Stimulated activated CD8-positive, alpha-beta memory T cell treated with anti-CD3 and anti-CD28 coated beads, Interleukin-7, amount 100 ng/mL, for 4 hours (primary cell): ENCODE measurements at regions not wholly inside any gene's neighbourhood (a gene's known extent, or its start where the extent isn't known, plus 50 kb on each side); places are given as distances from the start of the nearest gene placed in this dataset.

Source experiments
- DNase-seq, 2 donors: peaks; one replicate each; pipeline ENCODE4 v3.0.0-alpha.2; 2020; ENCODE audit warnings: low read depth in 2 of 2

DNA sequence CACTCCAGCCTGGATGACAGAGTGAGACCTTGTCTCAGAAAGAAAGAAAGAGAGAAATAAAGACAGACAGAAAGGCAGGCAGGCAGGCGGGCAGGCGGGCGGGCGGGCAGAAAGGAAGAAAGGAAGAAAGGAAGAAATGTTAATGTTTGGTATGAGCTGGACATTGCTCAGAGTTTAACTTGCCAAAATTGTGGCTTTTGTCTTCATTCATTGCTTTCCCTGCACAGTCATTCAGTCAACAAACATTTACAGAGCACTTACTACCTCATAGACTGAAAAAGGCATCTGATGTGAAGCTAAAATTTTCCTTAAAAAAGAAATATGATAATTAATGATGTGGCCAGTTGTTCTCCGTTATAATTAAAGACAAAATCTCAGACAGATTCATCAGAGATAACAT lies 247.1 kb downstream of the SPTSSA start:
- DNase-seq, result no peak

DNA sequence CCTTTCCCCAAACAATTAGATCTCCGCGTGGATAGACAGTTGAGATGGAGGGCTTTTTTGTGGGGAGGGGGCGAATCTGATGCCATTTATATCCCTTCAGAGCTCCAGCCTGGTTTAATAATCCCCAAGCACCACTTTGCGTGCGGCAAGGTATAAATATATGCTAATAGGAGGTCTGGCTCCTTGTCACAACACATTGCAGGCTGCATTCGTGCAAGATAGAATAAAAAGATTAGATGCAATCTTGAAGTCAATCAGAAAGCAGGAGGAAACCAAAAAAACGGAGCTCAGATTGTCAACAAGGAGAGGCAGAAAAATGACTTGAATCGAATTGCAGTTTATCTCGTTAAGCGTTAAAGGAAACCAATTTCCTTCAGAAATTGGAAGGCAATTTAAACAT lies 248.7 kb downstream of the SPTSSA start:
- no peak for DNase-seq

DNA sequence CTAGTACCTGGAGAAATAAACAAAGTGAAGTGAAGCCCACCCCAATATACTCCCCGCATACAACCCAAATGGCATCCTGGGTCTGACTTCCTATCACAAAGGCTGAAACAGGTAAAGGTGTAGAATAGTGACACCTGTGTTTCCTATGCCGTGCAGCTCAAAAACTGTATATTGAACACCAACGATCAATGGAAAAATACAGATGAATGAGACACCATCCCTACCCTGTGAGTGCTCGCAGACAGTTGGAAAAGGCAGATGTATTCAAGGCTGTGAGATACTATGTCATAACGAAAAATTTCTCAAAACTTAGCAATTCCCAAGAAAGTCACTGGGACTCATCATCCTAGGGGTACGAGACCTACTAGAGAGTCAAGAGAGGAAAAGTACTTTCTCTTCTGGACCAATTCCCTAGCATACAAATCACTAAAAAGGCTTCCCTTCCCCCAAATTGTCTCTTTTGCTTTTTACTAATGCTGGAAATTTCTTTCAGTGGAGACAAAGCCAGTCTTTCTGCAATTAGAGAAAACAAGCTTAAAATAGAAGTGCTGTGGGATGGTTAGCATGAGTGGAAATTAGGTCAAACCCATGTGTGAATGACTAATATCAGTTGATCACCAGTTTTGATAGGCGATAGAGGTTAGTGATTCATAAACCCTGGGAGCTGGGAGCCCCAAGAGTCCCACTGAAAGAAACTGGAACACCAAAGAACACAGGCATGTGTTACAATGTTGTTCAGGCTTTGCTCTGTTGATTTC lies 249.7 kb downstream of the SPTSSA start:
- DNase-seq, result no peak

DNA sequence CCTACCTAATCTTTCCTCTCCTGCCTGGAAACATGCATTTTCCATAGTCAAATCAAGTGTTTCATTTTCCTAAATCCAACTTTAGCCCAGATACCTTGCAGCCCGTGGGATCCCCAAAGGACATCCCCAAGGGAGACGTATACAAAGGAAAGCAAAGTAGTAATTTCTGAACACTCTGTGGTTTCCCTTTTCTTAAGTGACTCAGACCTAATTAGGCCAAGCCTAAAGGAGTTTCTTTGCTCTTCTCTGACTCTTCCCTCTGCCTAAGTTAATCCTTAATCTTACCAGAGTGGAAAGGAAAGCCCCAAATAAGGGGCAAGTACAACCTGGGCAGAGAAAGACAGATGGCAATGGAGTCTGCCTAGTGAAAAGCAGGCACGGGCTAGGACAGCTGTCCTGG lies 250.3 kb downstream of the SPTSSA start:
- no peak for DNase-seq

DNA sequence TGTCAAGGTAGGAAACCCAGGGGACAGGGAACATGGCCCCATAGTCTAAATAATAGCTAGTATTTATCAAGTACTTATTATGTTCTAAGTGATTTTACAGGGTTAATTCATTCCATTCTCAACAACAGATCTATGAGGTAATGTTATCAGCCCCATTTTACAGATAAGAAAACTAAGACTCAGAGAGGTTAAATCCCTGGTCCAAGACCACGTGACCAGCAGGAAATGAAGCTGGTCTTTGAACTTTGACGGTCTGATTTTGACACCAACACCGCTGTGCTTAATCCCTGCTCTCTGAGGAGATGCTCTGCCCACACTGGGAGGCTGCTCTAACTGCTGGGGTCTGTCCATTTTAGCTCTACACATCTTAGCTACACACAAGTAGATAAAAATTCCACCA lies 253.5 kb downstream of the SPTSSA start:
- no peak for DNase-seq

DNA sequence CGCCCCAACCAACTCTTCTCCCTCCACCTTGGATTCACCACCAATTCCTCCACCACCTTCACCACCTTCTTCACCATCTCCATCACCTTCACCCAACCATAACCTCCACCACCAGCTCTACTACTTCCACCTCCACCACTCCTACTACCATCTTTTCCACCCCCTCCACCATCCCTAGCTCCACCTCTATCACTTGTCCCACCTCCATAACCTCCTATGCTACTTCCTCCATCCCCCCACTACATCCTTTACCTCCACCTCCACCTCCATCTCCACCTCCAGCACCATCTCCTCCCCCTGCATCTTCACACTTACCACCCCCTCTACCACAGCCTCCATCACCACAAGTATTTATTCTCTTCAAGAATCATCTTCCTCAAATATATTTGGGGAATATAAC lies 254.9 kb upstream of the EGLN3 start:
- no peak for DNase-seq

DNA sequence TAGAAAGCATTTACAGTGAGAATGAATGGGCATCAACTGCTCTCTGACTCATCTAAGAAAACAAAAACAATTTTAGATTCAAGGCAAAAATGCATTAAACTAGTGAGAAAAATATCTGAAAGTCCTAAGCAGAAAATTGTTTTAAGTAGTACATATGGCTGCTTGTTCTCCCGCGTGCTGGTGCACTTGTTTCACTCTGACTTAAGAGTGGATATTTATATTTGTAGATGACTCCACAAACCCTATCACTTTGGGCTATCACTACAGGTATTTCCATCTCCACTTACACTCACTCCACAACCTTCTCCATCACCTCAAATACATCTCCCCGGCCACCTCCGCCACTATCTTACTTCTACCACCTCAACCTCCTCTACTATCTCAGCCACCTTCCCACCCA lies 253.9 kb upstream of the EGLN3 start:
- no peak for DNase-seq

DNA sequence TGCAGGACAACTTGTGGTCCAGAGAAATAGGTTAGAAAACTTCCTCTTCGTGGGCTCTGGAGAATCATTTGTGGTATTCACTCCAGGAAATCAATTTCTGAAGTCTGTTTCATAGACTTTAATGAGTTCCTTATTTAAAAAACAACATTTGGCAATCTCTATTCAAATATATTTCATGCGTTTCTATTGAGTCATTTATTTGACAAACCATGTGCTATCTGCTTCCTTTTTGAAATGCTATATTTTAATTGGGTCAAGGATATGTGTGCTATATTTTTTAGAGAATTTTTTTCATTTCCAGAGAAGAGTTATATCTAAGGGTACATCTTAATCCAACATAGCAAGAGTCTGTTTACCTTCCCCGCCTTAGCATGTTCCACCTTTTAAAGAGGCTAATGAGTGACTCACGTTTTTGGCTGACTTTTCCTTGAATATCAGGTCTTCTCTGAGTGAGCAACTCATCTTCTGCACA lies 252.4 kb upstream of the EGLN3 start:
- DNase-seq, result no peak

DNA sequence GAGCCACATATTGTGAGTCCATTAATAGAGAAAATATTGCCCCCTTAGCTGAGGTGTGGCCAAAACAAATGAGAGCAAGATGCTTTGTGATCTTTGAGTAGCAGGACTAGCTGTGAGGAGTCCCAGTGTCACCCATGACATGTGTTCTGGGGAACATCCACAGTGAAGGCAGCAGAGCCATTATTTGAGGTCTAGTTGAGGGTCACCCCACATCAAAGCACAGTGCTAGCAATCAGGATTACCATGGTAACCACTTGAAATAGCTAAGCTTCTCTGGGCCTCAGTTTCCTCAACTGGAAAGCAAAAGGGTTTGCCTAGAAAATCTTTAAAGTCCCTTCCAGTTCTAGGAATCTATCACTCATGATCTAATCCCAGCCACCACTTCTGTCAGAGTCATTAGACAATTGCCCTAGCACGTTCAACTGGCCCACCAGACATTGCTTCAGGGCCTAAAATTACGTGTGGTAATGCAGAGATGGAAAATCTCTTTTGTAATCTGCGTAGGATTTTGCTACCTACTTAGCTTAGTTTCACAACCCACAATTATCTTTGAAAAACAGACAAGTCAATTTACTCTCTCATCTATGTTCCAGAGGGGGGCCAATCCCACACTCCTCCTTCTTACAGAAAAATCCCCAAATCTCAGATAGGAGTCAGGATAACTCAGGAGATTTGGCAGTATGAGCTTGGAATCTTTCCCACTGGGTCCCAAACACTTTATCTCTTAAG lies 251.2 kb upstream of the EGLN3 start:
- DNase-seq, result no peak

DNA sequence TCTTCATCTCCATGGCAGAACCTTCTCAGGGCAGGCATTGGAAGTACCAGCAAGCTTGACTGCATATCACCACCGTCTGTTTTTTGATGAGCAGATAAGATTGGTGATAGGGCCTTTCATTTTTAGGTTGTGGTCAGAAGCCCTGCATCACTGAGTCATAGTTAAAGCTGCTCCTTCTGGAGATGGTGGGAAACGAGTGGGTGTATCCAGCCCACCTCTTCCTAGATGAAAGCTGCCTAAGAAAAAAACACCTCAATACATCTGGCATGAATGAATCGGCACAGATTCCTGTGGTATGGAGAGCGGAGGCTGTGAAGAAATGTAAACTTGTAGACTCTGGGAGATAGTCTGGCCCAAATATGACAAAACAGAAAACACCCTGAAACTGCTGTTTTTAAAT lies 248.7 kb upstream of the EGLN3 start:
- DNase-seq, result no peak

DNA sequence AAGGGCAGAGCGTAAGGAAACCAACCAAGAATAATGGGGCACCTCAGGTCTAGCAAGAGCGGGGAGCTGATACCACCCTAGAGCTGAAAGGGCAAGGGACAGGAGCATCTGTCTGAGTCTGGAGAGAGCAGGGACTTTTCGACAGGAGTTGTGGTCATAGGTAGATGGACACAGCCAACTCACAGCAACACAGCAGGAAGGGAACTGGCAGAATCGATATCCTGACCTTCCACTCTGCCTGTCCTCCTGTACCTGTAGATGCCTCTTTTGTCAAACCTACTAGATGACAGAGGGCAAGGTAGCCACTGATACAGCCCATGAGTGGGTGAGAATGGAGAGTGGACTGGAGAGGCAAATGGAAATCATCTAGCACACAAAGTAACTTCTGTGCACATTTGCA lies 247.2 kb upstream of the EGLN3 start:
- no peak for DNase-seq

DNA sequence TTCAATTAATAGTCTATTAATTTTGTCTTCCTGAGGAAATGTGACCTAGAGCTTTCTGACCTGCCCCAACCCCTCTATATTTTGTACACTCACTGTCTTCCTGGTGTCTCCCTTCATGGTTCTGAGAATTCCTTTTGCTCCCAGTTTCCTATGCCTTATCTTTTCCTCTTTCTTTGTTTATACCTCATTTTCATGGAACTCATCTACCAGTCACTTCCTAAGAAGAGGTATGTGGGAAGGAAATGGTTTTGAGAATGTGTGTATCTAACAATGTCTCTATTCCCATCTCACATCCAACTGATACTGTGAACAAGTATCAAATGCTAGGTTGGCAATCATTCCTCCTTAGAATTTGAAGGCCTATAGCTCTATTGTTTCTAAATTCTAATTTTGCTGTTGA lies 245.1 kb upstream of the EGLN3 start:
- no peak for DNase-seq

DNA sequence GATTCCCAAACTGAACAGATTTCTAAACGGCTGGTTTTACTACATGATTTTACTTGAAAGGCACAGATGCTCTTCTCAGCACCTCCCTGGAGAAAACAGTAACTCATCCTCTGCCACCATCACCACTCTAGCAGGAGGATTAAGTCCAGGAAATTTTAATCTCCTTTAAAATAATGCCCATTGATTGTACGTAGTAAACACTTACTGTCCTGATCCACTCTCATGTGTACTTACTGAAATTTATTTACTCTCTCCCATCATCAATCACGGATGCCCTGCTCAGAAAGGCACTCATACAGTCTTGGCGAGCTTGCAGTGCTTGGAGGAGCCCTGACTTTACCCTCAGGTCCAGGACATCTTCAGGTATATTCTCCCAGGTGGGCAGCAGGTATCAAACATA lies 239.8 kb upstream of the EGLN3 start:
- no peak for DNase-seq

DNA sequence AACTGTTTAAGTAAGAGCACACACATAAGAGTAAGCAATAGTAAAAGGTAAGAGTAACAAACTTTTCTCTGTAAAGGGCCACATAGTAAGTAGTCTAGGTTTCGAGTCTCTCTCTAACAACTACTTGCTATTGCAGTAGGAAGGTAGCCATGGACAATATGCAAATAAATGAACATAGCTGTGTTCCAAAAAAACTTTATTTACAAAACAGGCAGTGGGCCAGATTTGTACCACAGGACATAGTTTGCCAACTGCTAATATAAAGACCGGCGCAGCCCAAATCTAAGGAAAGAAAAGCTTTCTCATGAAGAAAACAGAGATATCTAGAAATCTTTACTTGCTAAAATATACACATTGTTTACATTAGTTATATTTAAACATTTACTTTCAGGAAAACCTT lies 239.0 kb upstream of the EGLN3 start:
- DNase-seq, result no peak

DNA sequence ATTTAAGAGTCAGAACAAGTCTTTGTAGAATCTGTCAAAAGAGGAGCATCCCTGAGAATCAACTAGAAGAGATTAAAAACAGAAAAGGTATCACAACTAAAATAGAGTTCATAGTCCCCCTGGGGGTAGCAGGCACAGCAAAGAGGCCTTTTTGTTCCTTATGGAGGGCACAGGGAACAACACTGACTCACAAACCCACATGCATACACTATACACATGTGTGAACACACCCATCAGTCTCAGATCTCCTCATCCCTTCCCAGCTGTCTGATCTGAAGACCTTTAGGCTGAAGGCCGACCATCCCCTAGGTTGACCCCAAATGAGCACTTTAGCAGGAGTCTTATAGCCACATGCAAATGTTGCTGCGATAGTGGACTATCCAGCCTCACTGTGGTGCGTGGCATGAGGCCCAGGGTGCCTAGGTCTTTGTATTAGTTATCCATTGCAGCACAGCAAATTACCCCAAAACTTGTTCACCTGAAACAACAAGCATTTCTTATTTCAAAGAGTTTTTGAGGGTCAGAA lies 236.7 kb upstream of the EGLN3 start:
- no peak for DNase-seq

DNA sequence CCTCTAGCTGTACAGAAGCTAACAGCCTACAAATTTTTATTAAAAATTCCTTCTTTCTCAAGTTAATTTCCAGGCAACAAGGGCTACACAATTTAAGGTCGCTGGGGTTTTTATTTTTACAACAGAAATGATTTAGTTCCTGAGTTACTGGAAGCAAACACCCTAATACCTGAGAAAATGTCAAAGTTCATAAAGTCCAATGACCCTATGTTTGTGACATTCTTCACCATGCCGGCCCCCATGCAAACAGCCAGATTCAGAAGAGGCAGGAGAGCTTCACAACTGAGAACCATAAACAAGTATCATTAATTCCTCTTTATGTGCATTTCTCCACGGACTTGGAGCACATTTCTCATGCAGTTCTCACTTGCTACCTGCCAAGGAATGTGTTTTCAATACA lies 236.2 kb upstream of the EGLN3 start:
- no peak for DNase-seq

DNA sequence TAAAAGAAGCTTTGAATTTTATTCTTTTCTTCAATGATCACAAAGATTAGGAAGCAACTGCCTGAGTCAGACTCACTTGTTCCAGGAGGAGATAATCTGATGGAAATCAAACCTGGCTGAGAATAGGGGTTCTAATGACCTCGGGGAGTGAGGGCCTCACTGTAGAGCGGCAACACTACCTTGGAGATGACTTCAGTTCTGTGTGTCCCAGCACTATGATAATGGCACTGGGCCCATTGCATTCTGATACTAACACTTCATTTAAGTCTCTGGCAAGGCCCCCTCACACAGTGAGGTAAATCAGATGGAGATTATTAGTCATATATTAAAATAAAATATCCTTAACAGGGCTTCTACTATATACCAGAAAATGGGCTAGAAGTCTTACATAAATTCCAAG lies 233.3 kb upstream of the EGLN3 start:
- DNase-seq, result no peak

DNA sequence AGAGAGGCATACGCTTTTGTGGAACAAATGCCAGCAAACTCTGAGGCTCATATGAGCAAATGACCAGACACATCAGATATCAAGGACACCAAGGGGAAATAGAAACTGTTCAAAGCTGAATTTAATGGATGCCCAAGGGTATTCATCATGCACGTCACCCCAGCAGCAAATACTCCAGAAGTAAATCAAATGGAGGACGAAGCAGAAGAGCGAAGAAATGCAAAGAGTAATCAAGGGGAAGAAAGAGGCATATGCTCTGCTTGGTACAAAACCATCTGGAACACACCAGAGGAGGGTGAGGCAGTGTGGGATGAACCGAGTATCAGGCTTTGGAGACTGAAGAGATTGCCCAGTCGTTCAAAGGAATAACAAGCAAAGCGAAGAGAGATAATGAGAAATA lies 232.6 kb upstream of the EGLN3 start:
- DNase-seq, result no peak

DNA sequence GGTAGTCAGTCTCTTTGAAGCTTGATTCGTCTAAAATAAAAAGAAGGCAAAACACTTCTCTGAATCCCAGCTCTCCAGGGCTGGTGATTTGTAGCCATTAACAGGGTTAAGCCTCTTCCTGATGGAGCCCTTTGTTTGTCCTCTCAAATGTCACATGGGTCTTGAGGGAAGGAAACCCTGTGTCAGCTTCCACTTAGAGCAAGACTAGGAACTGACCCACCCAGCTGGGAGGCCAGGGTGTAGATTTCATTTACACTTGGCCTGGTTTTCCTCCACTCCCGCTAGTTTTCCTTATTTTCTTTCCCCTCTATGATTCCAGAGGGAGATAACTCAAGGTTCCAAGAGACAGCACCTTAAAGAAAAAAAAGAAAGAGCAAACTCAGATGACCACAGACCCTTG lies 230.5 kb upstream of the EGLN3 start:
- DNase-seq, result no peak

DNA sequence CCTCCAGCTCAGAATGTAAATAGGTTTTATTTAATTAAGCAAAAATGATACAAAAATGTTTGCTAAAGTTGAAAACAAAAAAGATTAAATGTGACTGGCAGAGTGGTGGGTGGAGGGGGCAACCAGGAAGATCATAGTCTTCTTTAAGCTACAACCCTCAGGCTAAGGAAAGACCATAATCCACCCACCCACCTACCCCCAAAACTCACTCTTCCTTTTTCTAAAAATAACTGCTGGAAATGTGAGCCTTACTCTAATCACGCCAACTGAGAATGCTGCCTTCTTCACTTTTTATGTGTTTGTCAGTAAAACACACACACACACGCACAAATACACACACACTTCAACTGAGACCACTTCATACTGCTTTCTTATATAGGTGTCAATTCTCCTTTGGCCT lies 230.0 kb upstream of the EGLN3 start:
- no peak for DNase-seq

DNA sequence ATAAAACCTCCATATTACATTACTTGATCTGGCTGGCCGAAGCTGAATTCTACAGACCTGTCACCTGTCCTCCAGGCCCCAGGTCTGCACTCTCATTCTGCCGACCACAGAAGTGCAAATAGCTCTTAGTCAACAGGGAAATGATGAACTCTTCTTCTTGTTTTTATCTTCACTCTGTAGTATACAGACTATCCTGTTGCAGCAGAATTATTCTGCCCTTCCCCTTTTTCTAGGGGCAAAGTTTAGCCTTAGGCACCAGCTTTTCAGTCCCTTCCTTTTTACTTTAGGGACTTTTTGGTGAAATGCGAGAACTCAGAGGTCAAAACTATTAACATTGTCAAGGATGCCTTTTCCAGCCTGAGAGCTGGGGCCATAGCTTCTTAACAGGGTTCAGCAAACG lies 229.6 kb upstream of the EGLN3 start:
- no peak for DNase-seq

DNA sequence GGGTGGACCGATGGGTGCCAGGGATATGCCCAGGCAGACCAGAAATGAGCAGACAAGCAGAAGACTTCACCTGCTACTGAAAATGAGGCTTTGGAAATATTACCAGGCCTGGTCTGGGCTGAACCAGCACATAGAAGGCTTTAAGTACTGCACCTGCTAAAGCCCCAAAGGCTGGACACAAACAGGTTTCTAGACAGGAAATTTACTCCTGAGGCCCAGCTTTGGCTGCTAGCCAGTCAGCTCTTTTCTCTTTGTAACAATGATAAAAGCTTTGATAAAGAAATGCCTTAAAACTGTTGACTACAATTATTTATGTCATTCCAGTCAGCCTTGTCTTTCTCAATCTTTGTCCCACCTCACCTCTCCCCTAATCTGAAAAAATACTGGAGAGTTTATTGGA lies 228.9 kb upstream of the EGLN3 start:
- no peak for DNase-seq

DNA sequence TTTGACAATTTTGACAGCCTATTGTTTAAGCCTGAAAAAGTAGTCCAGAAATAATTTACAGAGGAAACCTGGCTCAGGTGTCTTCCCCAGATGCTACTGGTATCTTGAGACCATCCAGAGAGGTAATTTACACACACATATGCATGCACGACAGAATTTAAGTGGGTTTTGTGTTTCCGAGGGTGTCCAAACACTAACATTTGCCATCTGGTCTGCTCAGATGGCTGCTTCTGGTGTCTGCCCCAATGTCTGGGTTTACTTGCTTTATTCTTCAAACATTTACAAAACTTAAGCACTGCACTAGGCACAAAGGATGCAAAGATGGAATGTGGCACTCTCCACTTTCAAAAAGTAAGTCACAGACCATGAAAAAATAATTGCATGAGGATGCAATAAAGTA lies 226.6 kb upstream of the EGLN3 start:
- DNase-seq, result no peak
